Mesenchymal stem cell (in vitro differentiated cells and primary cell): ENCODE measurements at regions not wholly inside any gene's neighbourhood (a gene's known extent, or its start where the extent isn't known, plus 50 kb on each side); places are given as distances from the start of the nearest gene placed in this dataset.

Experiments
- DNase-seq: peaks from one replicate; pipeline ENCODE4 v3.0.0-alpha.2; 2013
- H2AFZ ChIP-seq: one replicate; pipeline ENCODE4 v1.6.1; 2013; ENCODE audit warnings: low read depth, mild to moderate bottlenecking, control low read depth, inconsistent platforms, low read length, moderate library complexity
- H2AK5ac ChIP-seq: 2 replicates; pipeline ENCODE4 v1.6.1; 2013; ENCODE audit warnings: low read length, moderate library complexity, mild to moderate bottlenecking, inconsistent platforms; ENCODE audit not compliant: severe bottlenecking
- H2BK120ac ChIP-seq: one replicate; pipeline ENCODE4 v1.6.1; 2013; ENCODE audit warnings: low read depth, mild to moderate bottlenecking, inconsistent platforms, low read length, moderate library complexity
- H2BK12ac ChIP-seq, 2 experiments: one replicate each; pipeline ENCODE4 v1.6.1; 2013; ENCODE audit warnings: inconsistent platforms in 2 of 2, low read length in 2 of 2, mild to moderate bottlenecking in 2 of 2, moderate library complexity in 2 of 2, control low read depth in 1 of 2
- H2BK15ac ChIP-seq: one replicate; pipeline ENCODE4 v1.6.1; 2013; ENCODE audit warnings: mild to moderate bottlenecking, low read depth, inconsistent platforms; ENCODE audit not compliant: poor library complexity, severe bottlenecking
- H2BK5ac ChIP-seq: 2 replicates; pipeline ENCODE4 v1.6.1; 2013; ENCODE audit warnings: low read depth, mild to moderate bottlenecking, low read length, control low read depth, inconsistent platforms; ENCODE audit not compliant: poor library complexity, severe bottlenecking
- H3K14ac ChIP-seq, 2 experiments: one replicate each; pipeline ENCODE4 v1.6.1; 2013; ENCODE audit warnings: inconsistent platforms in 2 of 2, low read length in 2 of 2, control low read depth in 1 of 2, mild to moderate bottlenecking in 1 of 2, moderate library complexity in 1 of 2
- H3K18ac ChIP-seq, 2 experiments: one replicate each; pipeline ENCODE4 v1.6.1; 2013; ENCODE audit warnings: inconsistent platforms in 2 of 2, low read length in 2 of 2, control low read depth in 1 of 2, low read depth in 1 of 2, mild to moderate bottlenecking in 1 of 2
- H3K23ac ChIP-seq, 2 experiments: one replicate each; pipeline ENCODE4 v1.6.1; 2013; ENCODE audit warnings: inconsistent platforms in 2 of 2, low read length in 2 of 2, mild to moderate bottlenecking in 2 of 2, moderate library complexity in 2 of 2, control low read depth in 1 of 2
- H3K27ac ChIP-seq: 2 replicates; pipeline ENCODE4 v1.5.1; 2013; ENCODE audit warnings: mild to moderate bottlenecking, moderate library complexity, low read length, control low read depth, inconsistent platforms; ENCODE audit not compliant: poor library complexity, severe bottlenecking
- H3K27me3 ChIP-seq, 2 experiments: 2 replicates each; pipeline versions ENCODE4 v1.6.1 to v1.7.0; 2013; ENCODE audit warnings: low read length in 2 of 2, mild to moderate bottlenecking in 2 of 2, moderate library complexity in 2 of 2, control low read depth in 1 of 2, inconsistent platforms in 1 of 2; ENCODE audit not compliant: control insufficient read depth in 1 of 2, insufficient read depth in 1 of 2
- H3K36me3 ChIP-seq, 2 experiments: 2 replicates each; pipeline versions ENCODE4 v1.6.1 to v1.7.0; 2013; ENCODE audit warnings: low read length in 2 of 2, control low read depth in 1 of 2, inconsistent platforms in 1 of 2, low read depth in 1 of 2, mild to moderate bottlenecking in 1 of 2; ENCODE audit not compliant: insufficient read depth in 2 of 2, control insufficient read depth in 1 of 2
- H3K4ac ChIP-seq, 2 experiments: one replicate each; pipeline ENCODE4 v1.6.1; 2013; ENCODE audit warnings: inconsistent platforms in 2 of 2, low read length in 2 of 2, mild to moderate bottlenecking in 2 of 2, moderate library complexity in 2 of 2, control low read depth in 1 of 2, low read depth in 1 of 2
- H3K4me1 ChIP-seq: 2 replicates; pipeline ENCODE4 v1.6.1; 2013; ENCODE audit warnings: low read depth, low read length, control low read depth; ENCODE audit not compliant: control insufficient read depth, insufficient read depth
- H3K4me2 ChIP-seq: 2 replicates; pipeline ENCODE4 v1.6.1; 2013; ENCODE audit warnings: low read length, mild to moderate bottlenecking, inconsistent platforms; ENCODE audit not compliant: poor library complexity, severe bottlenecking
- H3K4me3 ChIP-seq, 2 experiments: 2 replicates each; pipeline versions ENCODE4 v1.5.1 to v1.7.0; 2013; ENCODE audit warnings: low read length in 2 of 2, mild to moderate bottlenecking in 2 of 2, control low read depth in 1 of 2, low read depth in 1 of 2; ENCODE audit not compliant: insufficient read depth in 1 of 2
- H3K79me1 ChIP-seq: replicated peaks from 2 replicates; pipeline ENCODE4 v1.6.1; 2013; ENCODE audit warnings: mild to moderate bottlenecking, control low read depth, low read length, inconsistent platforms; ENCODE audit not compliant: poor library complexity, severe bottlenecking
- H3K9ac ChIP-seq: 2 replicates; pipeline ENCODE4 v1.7.0; 2013; ENCODE audit warnings: mild to moderate bottlenecking, low read length, moderate library complexity
- H3K9me3 ChIP-seq: 2 replicates; pipeline ENCODE4 v1.7.0; 2013; ENCODE audit warnings: mild to moderate bottlenecking, low read length; ENCODE audit not compliant: control insufficient read depth
- H4K8ac ChIP-seq: one replicate; pipeline ENCODE4 v1.6.1; 2013; ENCODE audit warnings: inconsistent platforms, mild to moderate bottlenecking, low read length, moderate library complexity
- H4K91ac ChIP-seq: one replicate; pipeline ENCODE4 v1.6.1; 2013; ENCODE audit warnings: mild to moderate bottlenecking, low read length, inconsistent platforms
- WGBS: methylation state at CpG from one replicate; pipeline ENCODE4 v1.1.7; 2013; ENCODE audit warnings: mixed read lengths; 5-methylcytosine and 5-hydroxymethylcytosine counted together

DNA sequence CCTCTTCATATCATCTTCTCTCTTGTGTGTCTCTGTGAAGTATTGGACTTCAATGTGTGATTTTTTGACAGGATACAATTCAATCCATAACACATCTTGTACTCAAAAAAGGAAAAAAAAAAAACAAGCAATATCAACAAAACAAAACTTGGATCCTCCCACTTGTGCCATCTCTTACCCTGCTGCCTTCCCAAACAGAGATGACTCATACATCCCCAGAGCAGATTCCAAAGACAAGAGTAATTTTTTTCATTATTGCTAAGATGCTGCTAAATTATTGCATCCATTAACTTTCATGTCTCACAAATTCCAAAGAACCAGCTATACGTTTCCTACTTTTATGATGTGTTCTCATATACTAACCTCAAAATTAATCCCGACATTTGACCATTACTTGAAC lies 479.2 kb downstream of the GBA3 start:
- no peaks in the 10 kb centered on the region for H3K9me3 ChIP-seq
- no peak overlapping the region for H2AFZ ChIP-seq
- no peak overlapping the region for H2BK5ac ChIP-seq
- H3K9ac ChIP-seq = no peak overlapping the region
- H2BK12ac ChIP-seq = no peak overlapping the region
- H3K36me3 ChIP-seq = no peaks in the 10 kb centered on the region
- H3K79me1 ChIP-seq = no peaks in the 10 kb centered on the region
- no peak for DNase-seq
- 62% methylated on average over 2 of the region's 2 CpGs for WGBS
- no peak overlapping the region for H3K4me2 ChIP-seq
- no peak overlapping the region for H4K91ac ChIP-seq
- no peaks in the 10 kb centered on the region for H3K4me1 ChIP-seq
- no peak overlapping the region for H3K14ac ChIP-seq
- no peak overlapping the region for H2BK120ac ChIP-seq
- H3K27me3 ChIP-seq = no peaks in the 10 kb centered on the region
- H2AK5ac ChIP-seq = no peak overlapping the region
- H4K8ac ChIP-seq = no peak overlapping the region
- H3K23ac ChIP-seq = no peak overlapping the region
- no peak overlapping the region for H3K27ac ChIP-seq
- no peak overlapping the region for H2BK15ac ChIP-seq
- H3K4ac ChIP-seq = no peak overlapping the region
- H3K4me3 ChIP-seq = no peak overlapping the region
- no peak overlapping the region for H3K18ac ChIP-seq

DNA sequence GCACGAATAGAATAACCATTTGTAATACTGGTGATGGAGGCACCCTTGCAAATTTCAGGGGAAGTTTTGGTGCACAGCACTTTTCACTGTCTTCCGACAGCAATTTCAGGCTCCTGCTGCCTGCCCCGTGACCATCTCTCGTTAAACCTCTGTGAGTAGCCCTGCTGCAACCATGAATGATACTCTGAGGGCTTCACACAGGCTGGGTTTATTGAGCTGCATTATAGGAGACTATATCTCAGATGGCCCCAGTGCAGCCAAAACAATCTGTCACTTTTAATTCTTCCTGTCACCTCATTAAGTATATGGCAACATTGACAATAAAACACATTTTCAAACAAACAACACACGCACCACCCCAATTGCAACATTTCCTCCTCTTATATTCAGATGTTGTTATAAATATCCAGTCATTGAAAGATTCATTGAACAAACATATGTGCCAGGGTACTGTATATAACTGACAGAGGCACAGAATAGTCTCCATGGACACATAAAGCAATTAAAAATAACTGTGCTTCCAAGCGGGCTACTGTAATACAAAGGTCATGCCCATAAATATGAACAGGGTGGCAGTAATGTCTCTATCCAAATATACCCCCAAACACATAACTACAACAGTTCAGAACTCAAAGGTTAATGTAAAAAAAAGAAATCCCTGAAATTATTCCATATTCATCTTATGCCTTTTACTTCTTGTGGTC lies 477.0 kb downstream of the GBA3 start:
- WGBS = 95% methylated on average over 6 of the region's 6 CpGs
- Histone ChIP-seq H3K27ac (no peak overlapping the region), H4K91ac (no peak overlapping the region), H3K36me3 (no peaks in the 10 kb centered on the region), H2BK12ac (no peak overlapping the region), H2BK5ac (no peak overlapping the region), H3K14ac (no peak overlapping the region), H3K4me1 (no peaks in the 10 kb centered on the region), H2AK5ac (no peak overlapping the region), H2AFZ (no peak overlapping the region), H3K23ac (no peak overlapping the region), H3K18ac (no peak overlapping the region), H2BK120ac (no peak overlapping the region), H3K27me3 (no peaks in the 10 kb centered on the region), H3K4me3 (no peak overlapping the region), H3K4ac (no peak overlapping the region), H4K8ac (no peak overlapping the region), H2BK15ac (no peak overlapping the region), H3K79me1 (no peaks in the 10 kb centered on the region), H3K9ac (no peak overlapping the region), H3K4me2 (no peak overlapping the region), H3K9me3 (no peaks in the 10 kb centered on the region)
- no peak for DNase-seq

DNA sequence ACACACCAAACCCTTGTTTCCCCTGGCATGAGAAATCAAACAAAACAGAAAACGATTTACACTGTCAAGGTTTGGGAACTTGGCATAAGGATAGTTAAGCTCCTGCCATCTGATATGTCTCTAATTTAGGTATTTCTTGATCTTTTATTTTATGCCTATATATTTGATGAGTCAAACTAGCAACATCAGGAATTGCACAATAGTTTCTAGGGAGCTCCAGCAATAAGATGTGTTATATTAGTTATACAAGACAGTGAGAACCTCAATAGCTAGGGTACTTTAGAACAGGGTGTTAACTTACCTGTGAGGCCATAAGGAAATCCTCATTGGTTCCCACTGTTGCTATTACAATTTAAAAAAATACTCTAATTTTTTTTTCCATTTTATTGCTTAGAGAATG lies 474.2 kb downstream of the GBA3 start:
- no CpG with 5 or more reads among the region's 1 CpG for WGBS
- H2BK12ac ChIP-seq = no peak overlapping the region
- H2AK5ac ChIP-seq = no peak overlapping the region
- no peak overlapping the region for H4K8ac ChIP-seq
- H3K9me3 ChIP-seq = no peaks in the 10 kb centered on the region
- no peaks in the 10 kb centered on the region for H3K79me1 ChIP-seq
- H3K27ac ChIP-seq = no peak overlapping the region
- no peak overlapping the region for H2BK120ac ChIP-seq
- no peak overlapping the region for H3K14ac ChIP-seq
- H2AFZ ChIP-seq = no peak overlapping the region
- no peaks in the 10 kb centered on the region for H3K4me1 ChIP-seq
- H3K18ac ChIP-seq = no peak overlapping the region
- no peak overlapping the region for H3K4me3 ChIP-seq
- H3K23ac ChIP-seq = no peak overlapping the region
- H3K4me2 ChIP-seq = no peak overlapping the region
- no peak overlapping the region for H2BK5ac ChIP-seq
- H3K27me3 ChIP-seq = no peaks in the 10 kb centered on the region
- no peak overlapping the region for H3K4ac ChIP-seq
- DNase-seq = no peak
- H3K9ac ChIP-seq = no peak overlapping the region
- no peak overlapping the region for H2BK15ac ChIP-seq
- H4K91ac ChIP-seq = no peak overlapping the region
- H3K36me3 ChIP-seq = no peaks in the 10 kb centered on the region

GRCh38 chr4:23166407-23166806 lies 473.7 kb downstream of the GBA3 start:
- Histone ChIP-seq H4K91ac (no peak overlapping the region), H3K27ac (no peak overlapping the region), H2AFZ (no peak overlapping the region), H3K4me2 (no peak overlapping the region), H3K9me3 (no peaks in the 10 kb centered on the region), H2BK12ac (no peak overlapping the region), H3K4me1 (no peaks in the 10 kb centered on the region), H3K23ac (no peak overlapping the region), H3K14ac (no peak overlapping the region), H3K9ac (no peak overlapping the region), H2BK15ac (no peak overlapping the region), H3K79me1 (no peaks in the 10 kb centered on the region), H3K4me3 (no peak overlapping the region), H3K4ac (no peak overlapping the region), H2AK5ac (no peak overlapping the region), H4K8ac (no peak overlapping the region), H2BK5ac (no peak overlapping the region), H3K36me3 (no peaks in the 10 kb centered on the region), H2BK120ac (no peak overlapping the region), H3K27me3 (no peaks in the 10 kb centered on the region), H3K18ac (no peak overlapping the region)
- WGBS = 87% methylated on average over 4 of the region's 5 CpGs
- DNase-seq = no peak
